ENCODE measurements at regions not wholly inside any gene's neighbourhood (a gene's known extent, or its start where the extent isn't known, plus 50 kb on each side); places are given as distances from the start of the nearest gene placed in this dataset.
"Not testable (repeated sequence)": the region's sequence is repeated elsewhere in the genome, so short reads cannot be mapped to it uniquely, and the experiment has no call there.

- FAIRE-seq (no peak), DNase-seq (ENCODE audit: low read depth, low spot score) (no peak)
- Histone ChIP-seq H2AFZ (ENCODE audit: control insufficient read depth, low read length) (no peak overlapping the region), H4K20me1 (ENCODE audit: control insufficient read depth, extremely low read depth, insufficient read depth, low read length) (no peaks in the 10 kb centered on the region), H3K4me1 (ENCODE audit: control insufficient read depth, extremely low read depth, insufficient read depth, low read length) (no peaks in the 10 kb centered on the region), H3K27ac (ENCODE audit: control insufficient read depth, insufficient read depth, low read length) (no peak overlapping the region), H3K79me2 (ENCODE audit: control insufficient read depth, insufficient read depth, low read length) (no peaks in the 10 kb centered on the region), H3K9me1 (ENCODE audit: control insufficient read depth, extremely low read depth, insufficient read depth, low read length) (no peaks in the 10 kb centered on the region), H3K9me3 (ENCODE audit: control insufficient read depth, low read depth, low read length) (no peaks in the 10 kb centered on the region), H3K36me3 (ENCODE audit: control insufficient read depth in 2 of 2, extremely low read depth in 1 of 2, insufficient read depth in 2 of 2, low read length in 2 of 2) (no peaks in the 10 kb centered on the region), H3K27me3 (ENCODE audit: control insufficient read depth, extremely low read depth, insufficient read depth, low read length) (no peaks in the 10 kb centered on the region), H3K4me3 (ENCODE audit: control insufficient read depth in 2 of 3, extremely low read depth in 1 of 3, insufficient read depth in 2 of 3, low read depth in 1 of 3, low read length in 3 of 3) (no peak overlapping the region), H3K9ac (ENCODE audit: control insufficient read depth, extremely low read depth, insufficient read depth, low read length) (no peak overlapping the region), H3K4me2 (ENCODE audit: control insufficient read depth, extremely low read depth, insufficient read depth, low read depth, low read length) (no peak overlapping the region)
- no peak for TF ChIP-seq CTCF (optimal IDR thresholded peaks at IDR 0.05 in 1 of 3, IDR thresholded peaks at IDR 0.05 in 1 of 3, conservative IDR thresholded peaks at IDR 0.05 in 1 of 3; ENCODE audit: extremely low read depth in 1 of 3, insufficient read depth in 2 of 3, low read length in 3 of 3)
- no peak for TF ChIP-seq EZH2 (IDR thresholded peaks at IDR 0.05; ENCODE audit: low read length)
- dilution Hi-C loops (cut with MboI; ENCODE audit: extremely low pct_ligation_motif_present, low sequenced_read_pairs) = no loop called here
These were observed 59.3 kb downstream of the GPR88 start for GRCh38 chr1:100597061-100597741.

- H3K4me1 ChIP-seq (ENCODE audit: control insufficient read depth, extremely low read depth, insufficient read depth, low read length) = no peaks in the 10 kb centered on the region
- dilution Hi-C loops (cut with MboI; ENCODE audit: extremely low pct_ligation_motif_present, low sequenced_read_pairs) = no loop called here
- no peak overlapping the region for H3K9ac ChIP-seq (ENCODE audit: control insufficient read depth, extremely low read depth, insufficient read depth, low read length)
- DNase-seq (ENCODE audit: low read depth, low spot score) (no peak), FAIRE-seq (no peak)
- no peak overlapping the region for H3K4me2 ChIP-seq (ENCODE audit: control insufficient read depth, extremely low read depth, insufficient read depth, low read depth, low read length)
- no peak overlapping the region for H3K4me3 ChIP-seq (ENCODE audit: control insufficient read depth in 2 of 3, extremely low read depth in 1 of 3, insufficient read depth in 2 of 3, low read depth in 1 of 3, low read length in 3 of 3)
- H2AFZ ChIP-seq (ENCODE audit: control insufficient read depth, low read length) = no peak overlapping the region
- H3K9me3 ChIP-seq (ENCODE audit: control insufficient read depth, low read depth, low read length) = no peaks in the 10 kb centered on the region
- no peaks in the 10 kb centered on the region for H3K27me3 ChIP-seq (ENCODE audit: control insufficient read depth, extremely low read depth, insufficient read depth, low read length)
- no peaks in the 10 kb centered on the region for H4K20me1 ChIP-seq (ENCODE audit: control insufficient read depth, extremely low read depth, insufficient read depth, low read length)
- no peaks in the 10 kb centered on the region for H3K36me3 ChIP-seq (ENCODE audit: control insufficient read depth in 2 of 2, extremely low read depth in 1 of 2, insufficient read depth in 2 of 2, low read length in 2 of 2)
- no peaks in the 10 kb centered on the region for H3K79me2 ChIP-seq (ENCODE audit: control insufficient read depth, insufficient read depth, low read length)
- TF ChIP-seq CTCF (optimal IDR thresholded peaks at IDR 0.05 in 1 of 3, IDR thresholded peaks at IDR 0.05 in 1 of 3, conservative IDR thresholded peaks at IDR 0.05 in 1 of 3; ENCODE audit: extremely low read depth in 1 of 3, insufficient read depth in 2 of 3, low read length in 3 of 3) = no peak
- H3K9me1 ChIP-seq (ENCODE audit: control insufficient read depth, extremely low read depth, insufficient read depth, low read length) = no peaks in the 10 kb centered on the region
- no peak overlapping the region for H3K27ac ChIP-seq (ENCODE audit: control insufficient read depth, insufficient read depth, low read length)
These were observed 59.8 kb downstream of the GPR88 start for GRCh38 chr1:100597784-100598183.

- H3K9me3 ChIP-seq (ENCODE audit: control insufficient read depth, low read depth, low read length); H3K4me2 ChIP-seq (ENCODE audit: control insufficient read depth, extremely low read depth, insufficient read depth, low read depth, low read length); H4K20me1 ChIP-seq (ENCODE audit: control insufficient read depth, extremely low read depth, insufficient read depth, low read length); H3K4me3 ChIP-seq (ENCODE audit: control insufficient read depth in 2 of 3, extremely low read depth in 1 of 3, insufficient read depth in 2 of 3, low read depth in 1 of 3, low read length in 3 of 3); H3K36me3 ChIP-seq (ENCODE audit: control insufficient read depth in 2 of 2, extremely low read depth in 1 of 2, insufficient read depth in 2 of 2, low read length in 2 of 2); H3K9me1 ChIP-seq (ENCODE audit: control insufficient read depth, extremely low read depth, insufficient read depth, low read length); H3K27ac ChIP-seq (ENCODE audit: control insufficient read depth, insufficient read depth, low read length); H2AFZ ChIP-seq (ENCODE audit: control insufficient read depth, low read length); DNase-seq (ENCODE audit: low read depth, low spot score); H3K27me3 ChIP-seq (ENCODE audit: control insufficient read depth, extremely low read depth, insufficient read depth, low read length); H3K79me2 ChIP-seq (ENCODE audit: control insufficient read depth, insufficient read depth, low read length); FAIRE-seq; H3K4me1 ChIP-seq (ENCODE audit: control insufficient read depth, extremely low read depth, insufficient read depth, low read length); H3K9ac ChIP-seq (ENCODE audit: control insufficient read depth, extremely low read depth, insufficient read depth, low read length); dilution Hi-C loops (cut with MboI; ENCODE audit: extremely low pct_ligation_motif_present, low sequenced_read_pairs): not testable (repeated sequence)
These were observed 62.4 kb downstream of the GPR88 start for GRCh38 chr1:100600377-100600776.

GRCh38 chr1:100602028-100602427 is 64.1 kb downstream of the GPR88 start:
- H3K9me1 ChIP-seq (ENCODE audit: control insufficient read depth, extremely low read depth, insufficient read depth, low read length); H3K4me1 ChIP-seq (ENCODE audit: control insufficient read depth, extremely low read depth, insufficient read depth, low read length); dilution Hi-C loops (cut with MboI; ENCODE audit: extremely low pct_ligation_motif_present, low sequenced_read_pairs); DNase-seq (ENCODE audit: low read depth, low spot score); H3K4me3 ChIP-seq (ENCODE audit: control insufficient read depth in 2 of 3, extremely low read depth in 1 of 3, insufficient read depth in 2 of 3, low read depth in 1 of 3, low read length in 3 of 3); H3K9ac ChIP-seq (ENCODE audit: control insufficient read depth, extremely low read depth, insufficient read depth, low read length); H3K27me3 ChIP-seq (ENCODE audit: control insufficient read depth, extremely low read depth, insufficient read depth, low read length); H2AFZ ChIP-seq (ENCODE audit: control insufficient read depth, low read length); H3K79me2 ChIP-seq (ENCODE audit: control insufficient read depth, insufficient read depth, low read length); H3K27ac ChIP-seq (ENCODE audit: control insufficient read depth, insufficient read depth, low read length); H3K4me2 ChIP-seq (ENCODE audit: control insufficient read depth, extremely low read depth, insufficient read depth, low read depth, low read length); H3K9me3 ChIP-seq (ENCODE audit: control insufficient read depth, low read depth, low read length); H4K20me1 ChIP-seq (ENCODE audit: control insufficient read depth, extremely low read depth, insufficient read depth, low read length); H3K36me3 ChIP-seq (ENCODE audit: control insufficient read depth in 2 of 2, extremely low read depth in 1 of 2, insufficient read depth in 2 of 2, low read length in 2 of 2); FAIRE-seq: not testable (repeated sequence)

Measured in keratinocyte (primary cell).